Heart right ventricle (tissue), 16 donors: ENCODE measurements at regions not wholly inside any gene's neighbourhood (a gene's known extent, or its start where the extent isn't known, plus 50 kb on each side); places are given as distances from the start of the nearest gene placed in this dataset.
"Not testable (repeated sequence)": the region's sequence is repeated elsewhere in the genome, so short reads cannot be mapped to it uniquely, and the experiment has no call there.

Source experiments
- ATAC-seq, 8 donors: fragments of 200-7000 bp; cut with Tn5 transposase; one replicate each; pipeline ENCODE4 v1.9.1; 2020; ENCODE audit warnings: mild to moderate bottlenecking in 8 of 8, moderate library complexity in 8 of 8, moderate number of reproducible peaks in 1 of 8
- DNase-seq, 2 donors: peaks; one replicate each; pipeline ENCODE4 v3.0.0-alpha.2; 2020
- H3K27ac ChIP-seq, 10 donors: fragments of 200-600 bp; sonication (generic) in 2 of 10; one replicate each; pipeline versions ENCODE4 v1.5.0 to v1.8.0; 2020 to 2022; ENCODE audit warnings: mild to moderate bottlenecking in 3 of 10
- H3K27me3 ChIP-seq, 7 donors: fragments of 200-600 bp; one replicate each; pipeline ENCODE4 v1.8.0; 2021 to 2022; ENCODE audit warnings: mild to moderate bottlenecking in 2 of 7
- H3K36me3 ChIP-seq, 9 donors: fragments of 200-600 bp; sonication (generic) in 1 of 9; one replicate each; pipeline versions ENCODE4 v1.5.0 to v1.8.0; 2020 to 2022; ENCODE audit warnings: mild to moderate bottlenecking in 2 of 9
- H3K4me1 ChIP-seq, 9 donors: fragments of 200-600 bp; sonication (generic) in 1 of 9; one replicate each; pipeline versions ENCODE4 v1.5.0 to v1.8.0; 2020 to 2022; ENCODE audit warnings: mild to moderate bottlenecking in 4 of 9
- H3K4me3 ChIP-seq, 10 donors: fragments of 200-600 bp; sonication (generic) in 2 of 10; one replicate each; pipeline versions ENCODE4 v1.5.0 to v1.8.0; 2020 to 2022; ENCODE audit warnings: mild to moderate bottlenecking in 7 of 10, moderate library complexity in 2 of 10
- H3K9me3 ChIP-seq, 11 donors: fragments of 200-600 bp in 10 of 11; sonication (generic) in 2 of 11; one replicate each; pipeline versions ENCODE4 v1.5.0 to v1.8.0; 2013 to 2022; ENCODE audit warnings: mild to moderate bottlenecking in 2 of 11, control low read depth in 1 of 11, moderate library complexity in 1 of 11
- WGBS, 2 donors: extraction: QIAGEN DNeasy Blood & Tissue Kit; methylation state at CpG; one replicate each; pipeline ENCODE4 v1.1.7; 2013; ENCODE audit warnings: inconsistent platforms in 1 of 2; 5-methylcytosine and 5-hydroxymethylcytosine counted together
- intact Hi-C, 10 donors: fragments of 100-400 bp; cut with DNase I; formaldehyde crosslinking; loops; one replicate each; pipeline versions ENCODE4 v1.11.1 to v1.14.2; 2022
- TF ChIP-seq, protein P1 (sequence below), 9 donors: fragments of 200-600 bp; sonication (generic) in 2 of 9; IDR thresholded peaks; one replicate each; pipeline versions ENCODE4 v1.5.0 to v1.8.0; 2021 to 2022; ENCODE audit warnings: antibody characterized with exemption in 9 of 9, mild to moderate bottlenecking in 5 of 9, moderate library complexity in 1 of 9
- donor health status: Arrhythmogenic right ventricular cardiomyopathy.
- donor health status: ischemic (EF 13 %, LVEDD 7.1; RV severe dilation, severe dysfunction).
- donor health status: healthy with polysubstance abuse.
- donor health status: DM: no; HTN: yes; CAD: no.
- donor health status: DM: no; HTN: no; CAD: no.
- donor health status: ischemic (EF 25% LVEDD 6.9; RV normal size, moderate dysfunction).
- donor health status: ischemic (EF 25% LVEDD 5.7; RV mildly dilated, moderate dysfunction).
- donor health status: healthy.
- donor health status: DM: yes; HTN: yes; CAD: no.
- donor health status: Ischemic cardiomyopathy.
- donor health status: ischemic (EF 35%, LVEDD 5.7; RV mildly dilated, moderate dysfunction).
- donor health status: nonischemic (EF 11% LVEDD 7.7; RV severe dilation, severe dysfunction).
- donor health status: DM: yes; HTN: yes; CAD: no.
- donor health status: PGD.
- donor health status: ischemic (EF 29% LVEDD 5.4; RV normal size, mild dysfunction).
- donor health status: nonischemic (EF 23%, LVEDD 6.1; RV moderate dilation, normal function).

DNA sequence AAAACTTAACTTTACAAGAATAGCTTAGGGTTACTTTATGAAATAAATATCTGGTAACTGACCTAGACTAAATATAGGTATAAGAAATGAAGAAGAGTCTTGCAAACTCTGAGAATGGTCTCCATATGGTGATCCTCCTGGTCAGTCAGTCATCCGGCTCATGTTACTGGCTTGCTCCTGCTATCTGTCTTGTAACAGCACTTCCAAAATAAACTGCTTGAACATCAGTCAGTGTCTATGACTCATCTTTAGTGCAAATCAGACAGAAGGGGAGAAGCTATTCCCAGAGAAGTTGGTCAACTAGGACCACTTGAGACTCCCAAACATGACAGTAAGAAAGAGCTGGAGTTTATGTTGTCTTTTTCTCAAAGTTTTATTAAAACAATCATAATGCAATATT is 1550.9 kb downstream of the PCDH9 start:
- no peak for ATAC-seq
- DNase-seq = no peak
- no peaks in the 10 kb centered on the region for H3K27me3 ChIP-seq
- H3K4me1 ChIP-seq = no peaks in the 10 kb centered on the region
- intact Hi-C loops = no loop called here
- TF ChIP-seq, protein P1, sequence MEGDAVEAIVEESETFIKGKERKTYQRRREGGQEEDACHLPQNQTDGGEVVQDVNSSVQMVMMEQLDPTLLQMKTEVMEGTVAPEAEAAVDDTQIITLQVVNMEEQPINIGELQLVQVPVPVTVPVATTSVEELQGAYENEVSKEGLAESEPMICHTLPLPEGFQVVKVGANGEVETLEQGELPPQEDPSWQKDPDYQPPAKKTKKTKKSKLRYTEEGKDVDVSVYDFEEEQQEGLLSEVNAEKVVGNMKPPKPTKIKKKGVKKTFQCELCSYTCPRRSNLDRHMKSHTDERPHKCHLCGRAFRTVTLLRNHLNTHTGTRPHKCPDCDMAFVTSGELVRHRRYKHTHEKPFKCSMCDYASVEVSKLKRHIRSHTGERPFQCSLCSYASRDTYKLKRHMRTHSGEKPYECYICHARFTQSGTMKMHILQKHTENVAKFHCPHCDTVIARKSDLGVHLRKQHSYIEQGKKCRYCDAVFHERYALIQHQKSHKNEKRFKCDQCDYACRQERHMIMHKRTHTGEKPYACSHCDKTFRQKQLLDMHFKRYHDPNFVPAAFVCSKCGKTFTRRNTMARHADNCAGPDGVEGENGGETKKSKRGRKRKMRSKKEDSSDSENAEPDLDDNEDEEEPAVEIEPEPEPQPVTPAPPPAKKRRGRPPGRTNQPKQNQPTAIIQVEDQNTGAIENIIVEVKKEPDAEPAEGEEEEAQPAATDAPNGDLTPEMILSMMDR (IDR thresholded peaks at IDR 0.05) = no peak
- H3K27ac ChIP-seq = no peak overlapping the region
- no peaks in the 10 kb centered on the region for H3K36me3 ChIP-seq
- WGBS, 2 donors = 71 to 79% methylated on average over 1 of the region's 1 CpG
- H3K4me3 ChIP-seq = no peak overlapping the region
- peaks cover 0 to 8% (median 0%) of the 10 kb centered on the region in 11 donors for H3K9me3 ChIP-seq

DNA sequence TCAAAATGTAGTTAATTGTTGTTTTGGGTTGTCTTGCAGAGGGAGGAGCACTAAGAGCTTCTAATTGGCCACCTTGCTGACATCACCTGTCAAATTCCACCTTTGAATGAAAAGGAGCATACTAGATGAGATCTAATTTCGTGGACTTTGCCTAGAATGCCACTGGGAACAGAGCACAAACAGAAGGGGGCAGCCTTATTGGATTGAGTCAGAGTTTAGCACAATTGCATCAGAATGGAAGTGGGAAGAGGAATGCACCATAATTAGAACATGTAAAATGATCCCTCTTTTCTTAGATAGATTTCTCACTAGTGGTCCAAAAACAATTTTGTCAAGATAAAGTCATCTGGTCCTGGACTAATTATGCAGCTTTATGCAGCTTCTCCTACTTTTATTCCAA is 1552.2 kb downstream of the PCDH9 start:
- no peak for DNase-seq
- intact Hi-C loops = no loop called here

DNA sequence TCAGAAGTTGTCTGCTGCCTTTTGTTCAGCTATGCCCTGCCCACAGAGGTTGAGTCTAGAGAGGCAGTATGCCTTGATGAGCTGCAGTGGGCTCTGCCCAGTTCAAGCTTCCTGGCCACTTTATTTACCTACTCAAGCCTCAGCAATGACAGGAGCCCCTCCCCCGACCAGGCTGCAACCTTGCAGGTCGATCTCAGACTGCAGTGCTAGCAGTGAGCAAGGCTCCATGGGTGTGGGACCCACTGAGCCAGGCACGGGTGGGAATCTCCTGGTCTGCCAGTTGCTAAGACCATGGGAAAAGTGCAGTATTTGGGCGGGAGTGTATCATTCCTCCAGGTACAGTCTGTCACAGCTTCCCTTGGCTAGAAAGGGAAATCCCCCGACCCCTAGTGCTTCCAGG is 1554.8 kb downstream of the PCDH9 start:
- H3K36me3 ChIP-seq, H3K4me3 ChIP-seq, intact Hi-C loops, H3K27me3 ChIP-seq, DNase-seq, H3K27ac ChIP-seq, ATAC-seq, H3K4me1 ChIP-seq: not testable (repeated sequence)
- WGBS, 2 donors = 80 to 89% methylated on average over 5 of the region's 5 CpGs
- peaks cover 0 to 38% (median 8%) of the 10 kb centered on the region in 11 donors for H3K9me3 ChIP-seq

More for the DNA sequence above, 1552.2 kb downstream of the PCDH9 start:
- H3K27me3 ChIP-seq = no peaks in the 10 kb centered on the region
- H3K36me3 ChIP-seq = no peaks in the 10 kb centered on the region
- no peak for ATAC-seq
- no peak overlapping the region for H3K27ac ChIP-seq
- H3K4me3 ChIP-seq = no peak overlapping the region
- TF ChIP-seq, protein P1 (IDR thresholded peaks at IDR 0.05) = no peak
- peaks cover 0 to 15% (median 0%) of the 10 kb centered on the region in 11 donors for H3K9me3 ChIP-seq
- 38 to 50% methylated on average over 1 of the region's 1 CpG for WGBS, 2 donors
- H3K4me1 ChIP-seq = no peaks in the 10 kb centered on the region

DNA sequence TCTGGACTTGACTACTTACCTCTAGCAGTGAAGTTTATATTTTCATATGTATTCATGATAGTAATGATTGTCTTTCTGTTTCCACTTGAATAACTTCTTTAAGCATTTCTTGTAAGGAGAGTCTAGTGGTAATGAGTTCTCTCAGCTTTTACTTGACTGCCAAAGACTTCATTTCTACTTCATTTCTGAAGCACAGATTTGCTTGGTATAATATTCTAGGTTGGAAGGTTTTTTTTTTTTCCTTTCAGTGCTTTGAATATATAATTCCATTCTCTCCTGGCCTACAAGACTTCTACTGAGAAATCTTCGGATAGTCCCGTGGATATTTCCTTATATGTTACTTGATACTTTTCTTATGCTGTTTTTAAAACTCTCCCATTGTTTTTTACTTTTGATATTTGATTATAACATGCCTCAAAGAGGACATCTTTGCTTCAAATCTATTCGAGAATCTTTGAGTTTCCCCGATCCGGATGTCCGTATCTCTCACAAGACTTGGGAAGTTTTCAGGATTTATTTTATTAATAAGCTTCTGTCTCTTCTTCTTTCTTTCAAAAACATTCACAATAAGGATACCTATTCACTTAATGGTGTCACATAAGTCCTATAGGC is 1560.0 kb downstream of the PCDH9 start:
- WGBS, 2 donors = 91 to 95% methylated on average over 6 of the region's 6 CpGs
- Histone ChIP-seq H3K9me3 (peaks cover 0 to 54% (median 14%) of the 10 kb centered on the region in 11 donors), H3K27me3 (no peaks in the 10 kb centered on the region), H3K27ac (no peak overlapping the region), H3K4me3 (no peak overlapping the region), H3K4me1 (no peaks in the 10 kb centered on the region), H3K36me3 (no peaks in the 10 kb centered on the region)
- DNase-seq = no peak
- no peak for ATAC-seq
- intact Hi-C loops = no loop called here
- TF ChIP-seq, protein P1 (IDR thresholded peaks at IDR 0.05) = no peak

DNA sequence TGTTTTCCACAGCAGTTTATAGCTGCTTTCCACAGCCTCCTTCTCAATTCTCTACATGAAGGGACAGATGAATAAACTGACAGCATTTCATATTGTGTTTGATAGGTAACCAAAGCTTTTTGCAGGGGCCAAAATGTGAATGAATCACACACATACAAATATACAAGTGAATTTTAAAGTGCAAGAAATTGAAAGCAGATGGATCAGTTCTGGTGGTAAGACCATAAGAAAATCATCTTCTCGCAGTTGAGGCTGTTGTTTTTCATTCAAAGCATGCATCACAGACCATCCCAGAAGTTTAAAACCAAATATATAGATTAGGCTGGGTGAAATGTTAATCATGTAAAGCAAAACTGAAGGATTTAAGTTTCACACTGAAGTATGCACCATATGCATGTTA is 1569.4 kb downstream of the PCDH9 start:
- no peaks in the 10 kb centered on the region for H3K27me3 ChIP-seq
- H3K4me3 ChIP-seq = no peak overlapping the region
- H3K27ac ChIP-seq = no peak overlapping the region
- WGBS, 2 donors = 85 to 93% methylated on average over 1 of the region's 1 CpG
- no peak for DNase-seq
- TF ChIP-seq, protein P1 (IDR thresholded peaks at IDR 0.05) = no peak
- H3K36me3 ChIP-seq = no peaks in the 10 kb centered on the region
- no peaks in the 10 kb centered on the region for H3K4me1 ChIP-seq
- H3K9me3 ChIP-seq = peaks cover 0 to 11% (median 0%) of the 10 kb centered on the region in 11 donors
- no peak for ATAC-seq
- intact Hi-C loops = no loop called here
